ENCODE measurements at regions not wholly inside any gene's neighbourhood (a gene's known extent, or its start where the extent isn't known, plus 50 kb on each side); places are given as distances from the start of the nearest gene placed in this dataset.

- H3K9ac ChIP-seq (ENCODE audit: control insufficient read depth, insufficient read depth, low read length): no peak overlapping the region
- BruUV-seq (replicated peaks): no TSS peak
- RAD21 ChIA-PET (ENCODE audit: unreplicated experiment): interaction anchor here (0.7 to 2.0 kb wide), 9 partner anchors 10 to 1963 kb away, joined by 3 to 9 read pairs (median 4); partner anchors contain the start of gene EPHA3
- H3K4me2 ChIP-seq (ENCODE audit: control insufficient read depth, insufficient read depth): no peak overlapping the region
- no peaks in the 10 kb centered on the region for H3K79me2 ChIP-seq (ENCODE audit: control insufficient read depth, insufficient read depth, low read length)
- in situ Hi-C loops (cut with MboI): loop anchor here (25.0 kb wide), 1 partner anchor 1868 kb away; no protein-coding TSS in a partner anchor
- SMC1A ChIA-PET (ENCODE audit: uncharacterized antibody, unreplicated experiment): interaction anchor here (0.6 to 1.8 kb wide), 14 partner anchors 8 to 1967 kb away, joined by 3 to 15 read pairs (median 4); no protein-coding TSS in a partner anchor
- intact Hi-C loops (cut with micrococcal nuclease; ENCODE audit: unreplicated experiment): loop anchor here (1.0 kb wide), 1 partner anchor 880 kb away; no protein-coding TSS in a partner anchor
- no peak for TF ChIP-seq FOXK2 (IDR thresholded peaks at IDR 0.05)
- TF ChIP-seq RAD21 (IDR thresholded peaks at IDR 0.05; ENCODE audit: insufficient read depth, low read depth, low read length): peak; percentile 87
- TF ChIP-seq RBBP5 (conservative IDR thresholded peaks at IDR 0.05): no peak
- no peak for TF ChIP-seq BCL11A (IDR thresholded peaks at IDR 0.05; ENCODE audit: low read depth, low read length)
- peak; percentile 50 to 65 (median 55) for TF ChIP-seq CTCF (IDR thresholded peaks at IDR 0.05 in 2 of 3, conservative IDR thresholded peaks at IDR 0.05 in 1 of 3; ENCODE audit: control insufficient read depth in 2 of 3, extremely low read depth in 1 of 3, insufficient read depth in 1 of 3, low read depth in 3 of 3, low read length in 3 of 3)
- peak; percentile 50; the same call in 1 of the 2 replicates for TF ChIP-seq SMC3 (IDR thresholded peaks at IDR 0.05; ENCODE audit: borderline replicate concordance, low read length)
- TF ChIP-seq GATAD2B (conservative IDR thresholded peaks at IDR 0.05; ENCODE audit: low read depth): no peak
- TF ChIP-seq KLF5 (IDR thresholded peaks at IDR 0.05; ENCODE audit: partially characterized antibody): no peak
- H3K4me1 ChIP-seq (ENCODE audit: control insufficient read depth, insufficient read depth, low read length): no peaks in the 10 kb centered on the region
- no peaks in the 10 kb centered on the region for H3K27me3 ChIP-seq (replicated peaks in 1 of 2; ENCODE audit: control insufficient read depth in 2 of 2, insufficient read depth in 2 of 2, low read length in 1 of 2)
- no peaks in the 10 kb centered on the region for H4K20me1 ChIP-seq (ENCODE audit: control insufficient read depth, insufficient read depth)
- no peak overlapping the region for H3K27ac ChIP-seq (ENCODE audit: control insufficient read depth, insufficient read depth)
- H2AFZ ChIP-seq (ENCODE audit: control insufficient read depth, low read depth, low read length): no peak overlapping the region
- H3K4me3 ChIP-seq: no peak overlapping the region
- 7% methylated on average over 7 of the region's 7 CpGs for WGBS (ENCODE audit: insufficient coverage, insufficient replicate concordance, low lambda C conversion rate, missing lambda C conversion rate)
- no peaks in the 10 kb centered on the region for H3K9me3 ChIP-seq (replicated peaks; ENCODE audit: control insufficient read depth, insufficient read depth, low read length)
- POLR2A ChIA-PET: no interaction called here
- H3K36me3 ChIP-seq (ENCODE audit: control insufficient read depth in 2 of 2, insufficient read depth in 2 of 2, low read length in 1 of 2): no peaks in the 10 kb centered on the region
- FAIRE-seq (peak; percentile 65), ATAC-seq (peak; percentile 92), DNase-seq (ENCODE audit: low read depth, low spot score) (no peak)
- CTCF ChIA-PET: interaction anchor here (0.7 to 2.6 kb wide), 15 partner anchors 10 to 1962 kb away, joined by 3 to 20 read pairs (median 4); no protein-coding TSS in a partner anchor
Measured at GRCh38 chr3:88219138-88219792, 69.5 kb downstream of the C3orf38 start.

All from GM12878 (cell line).